ENCODE measurements at regions not wholly inside any gene's neighbourhood (a gene's known extent, or its start where the extent isn't known, plus 50 kb on each side); places are given as distances from the start of the nearest gene placed in this dataset.

DNA sequence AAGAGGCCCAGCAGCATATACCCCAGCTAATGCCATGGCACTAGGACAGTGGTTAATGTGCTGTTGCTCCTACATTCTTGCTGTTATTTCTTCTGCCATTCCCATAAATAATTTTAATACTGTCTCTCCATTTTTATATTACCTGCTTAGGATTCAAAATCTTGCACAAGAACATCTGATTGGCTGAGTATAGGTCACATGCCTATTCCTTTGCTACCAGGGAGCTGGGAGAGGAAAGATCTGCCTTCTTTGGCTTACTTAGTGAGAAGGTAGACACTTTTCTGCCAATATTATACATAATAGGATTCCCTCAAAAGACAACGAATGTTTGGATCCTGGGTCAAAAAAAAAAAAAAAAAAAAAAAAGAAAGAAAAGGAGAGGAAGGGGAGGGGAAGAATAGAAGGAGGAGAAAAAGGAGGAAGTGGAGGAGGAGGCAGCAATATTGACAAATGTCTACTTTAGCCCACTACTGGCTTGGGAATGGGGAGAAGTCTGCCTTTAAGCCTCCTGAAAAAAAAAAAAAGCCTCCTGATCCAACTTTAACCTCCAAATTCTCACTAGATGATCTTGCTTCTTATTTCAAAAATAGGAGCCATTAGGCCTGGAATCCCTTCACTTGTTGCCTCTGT lies 134.5 kb upstream of the HNRNPU start:
- intact Hi-C loops (cut with DNase I), result no loop called here
- DNase-seq (ENCODE audit: low spot score), result no peak

DNA sequence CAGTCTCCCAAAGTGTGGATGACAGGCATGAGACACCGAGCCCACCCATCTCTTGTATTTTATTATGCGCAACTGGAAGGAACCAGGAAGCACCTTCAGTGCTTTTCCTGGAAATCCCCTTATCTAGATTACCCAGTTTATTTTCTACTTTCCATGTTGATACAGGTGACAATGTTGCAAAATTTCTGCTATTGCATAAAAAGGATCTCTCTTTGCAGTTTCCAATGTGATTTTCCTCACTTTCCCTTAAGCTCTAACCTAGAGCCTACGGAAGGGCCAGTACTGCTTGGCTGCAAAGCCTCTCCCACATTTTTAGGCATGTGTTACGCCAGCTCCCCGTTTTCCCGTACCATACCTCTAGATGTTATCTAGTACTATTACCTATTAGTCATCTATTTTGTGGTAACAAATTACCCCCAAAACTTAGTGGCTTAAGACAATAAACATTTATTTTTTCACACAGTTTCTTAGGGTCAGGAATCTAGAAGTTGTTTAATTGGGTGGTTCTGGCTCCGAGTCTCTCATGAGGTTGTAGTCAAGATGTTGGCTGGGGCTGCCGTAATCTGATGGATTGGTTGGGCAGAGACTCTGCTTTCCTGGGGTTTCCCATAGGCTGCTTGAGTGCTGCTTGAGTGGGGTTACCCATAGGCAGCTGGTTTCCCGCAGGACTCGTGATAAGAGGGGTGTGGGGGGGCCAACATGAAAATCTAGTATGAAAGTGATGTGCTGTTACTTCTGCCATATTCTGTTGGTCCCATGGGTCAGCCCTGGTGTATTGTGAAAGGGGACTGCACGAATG lies 131.5 kb upstream of the HNRNPU start:
- DNase-seq (ENCODE audit: low spot score), result no peak
- intact Hi-C loops (cut with DNase I), result no loop called here

DNA sequence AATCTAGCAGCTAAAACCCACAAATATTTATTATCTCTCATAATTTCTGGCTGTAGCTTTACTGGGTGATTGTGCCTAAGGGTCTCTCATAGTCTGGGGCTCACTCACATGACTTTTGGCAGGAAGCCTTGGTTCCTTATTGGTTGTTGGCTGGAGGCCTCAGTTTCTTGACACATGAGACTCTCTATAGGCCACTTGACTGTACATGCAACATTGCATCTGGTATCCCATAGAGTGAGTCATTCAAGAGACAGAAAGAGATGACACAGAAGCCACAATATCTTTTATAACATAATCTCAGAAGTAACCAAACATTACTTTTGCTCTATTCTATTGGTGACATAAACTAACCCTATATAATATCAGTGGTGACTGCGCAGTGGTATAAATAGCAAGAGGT lies 128.5 kb upstream of the HNRNPU start:
- intact Hi-C loops (cut with DNase I), result no loop called here
- no peak for DNase-seq (ENCODE audit: low spot score)

DNA sequence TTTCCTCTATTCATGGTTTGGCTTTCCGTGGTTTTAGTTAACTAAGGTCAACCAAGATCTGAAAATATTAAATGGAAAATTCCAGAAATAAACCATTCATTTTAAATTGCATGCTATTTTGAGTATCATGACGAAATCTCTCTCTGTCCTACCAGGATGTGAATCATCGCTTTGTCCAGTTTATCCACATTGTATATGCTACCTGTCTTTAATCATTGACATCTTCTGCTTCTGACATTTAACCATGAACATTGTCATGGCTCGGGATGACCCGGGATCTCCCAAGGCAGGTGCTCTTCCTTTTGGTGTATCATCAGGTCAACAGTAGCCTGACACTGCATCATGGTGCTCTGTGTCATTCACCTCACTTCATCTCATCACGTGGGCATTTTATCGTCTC lies 125.5 kb upstream of the HNRNPU start:
- DNase-seq (ENCODE audit: low spot score), result no peak
- intact Hi-C loops (cut with DNase I), result no loop called here

DNA sequence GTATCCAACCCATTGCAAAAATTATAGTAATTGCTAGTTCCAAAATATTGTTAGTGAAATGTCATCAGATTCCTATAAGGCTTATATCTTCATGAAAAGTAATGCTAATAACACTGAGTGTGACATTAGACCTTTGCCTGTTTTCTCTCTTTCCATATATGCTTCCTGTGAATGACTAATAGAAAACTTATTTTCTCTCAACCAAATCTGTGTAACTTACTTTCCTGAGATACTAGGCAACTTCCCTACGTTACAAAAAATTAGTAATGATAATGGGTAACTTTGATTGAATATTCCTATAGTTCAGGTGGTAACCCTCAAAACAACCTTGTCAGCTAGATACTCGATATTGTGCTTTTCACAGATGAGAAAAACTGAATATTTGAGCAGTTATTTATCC lies 124.2 kb upstream of the HNRNPU start:
- intact Hi-C loops (cut with DNase I), result no loop called here
- DNase-seq (ENCODE audit: low spot score), result no peak

DNA sequence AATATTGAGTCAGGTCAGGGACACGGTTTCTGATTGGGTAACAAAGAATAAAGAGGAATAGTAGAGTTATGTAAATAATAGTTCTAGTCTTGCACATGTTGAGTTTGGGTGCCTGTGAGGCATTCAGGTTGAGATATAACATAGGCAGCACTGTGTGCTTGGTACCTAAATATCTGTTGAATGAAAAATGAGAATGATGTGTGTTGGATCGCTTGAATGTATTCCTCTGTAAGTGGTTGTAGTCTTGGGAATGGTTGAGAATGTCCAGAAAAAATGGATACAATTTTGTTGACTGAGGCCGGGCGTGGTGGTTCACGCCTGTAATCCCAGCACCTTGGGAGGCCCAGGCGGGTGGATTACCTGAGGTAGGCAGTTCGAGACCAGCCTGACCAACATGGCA lies 116.3 kb upstream of the HNRNPU start:
- intact Hi-C loops (cut with DNase I), result no loop called here
- no peak for DNase-seq (ENCODE audit: low spot score)

DNA sequence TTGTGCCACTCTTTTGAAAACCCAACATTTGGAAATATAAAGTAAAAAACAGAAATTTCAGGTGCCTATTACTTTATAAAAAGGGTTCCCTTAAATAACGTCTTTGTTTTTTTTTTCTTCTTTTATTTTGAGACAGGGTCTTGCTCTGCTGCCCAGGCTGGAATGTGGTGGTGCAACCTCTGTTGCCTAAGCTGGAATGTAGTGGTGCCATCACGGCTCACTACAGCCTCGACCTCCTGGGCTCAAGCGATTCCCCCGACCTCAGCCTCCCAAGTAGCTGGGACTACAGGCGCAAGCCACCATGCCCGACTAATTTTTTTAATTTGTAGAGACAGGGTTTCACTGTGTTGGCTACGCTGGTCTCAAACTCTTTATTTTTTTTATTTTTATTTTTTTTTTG lies 110.2 kb upstream of the HNRNPU start:
- DNase-seq (ENCODE audit: low spot score), result no peak

DNA sequence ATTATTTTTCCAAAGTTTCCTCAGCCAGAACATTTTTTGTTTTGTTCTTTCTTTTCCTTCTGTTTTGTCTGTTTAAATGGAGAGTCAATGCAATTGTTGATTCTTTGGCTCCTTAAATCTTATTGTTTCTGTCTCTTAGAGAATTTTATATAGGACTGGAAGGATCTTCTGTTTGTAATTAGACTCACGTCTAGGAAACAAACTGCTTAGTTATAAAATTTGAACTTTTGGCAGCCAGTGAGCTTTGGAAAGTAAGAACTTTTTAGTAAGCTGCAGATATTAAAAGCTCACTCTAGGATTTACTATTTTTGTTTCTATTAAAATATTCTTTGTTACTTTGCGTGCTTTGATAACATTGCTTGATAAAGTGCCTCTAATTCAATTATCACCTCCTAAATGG lies 109.8 kb upstream of the HNRNPU start:
- intact Hi-C loops (cut with DNase I), result loop anchor here (5.0 kb wide), 1 partner anchor 57 kb away; no protein-coding TSS in a partner anchor
- DNase-seq (ENCODE audit: low spot score), result no peak

More for the DNA sequence above, 110.2 kb upstream of the HNRNPU start:
- intact Hi-C loops (cut with DNase I), result loop anchor here (5.0 kb wide), 1 partner anchor 57 kb away; no protein-coding TSS in a partner anchor

DNA sequence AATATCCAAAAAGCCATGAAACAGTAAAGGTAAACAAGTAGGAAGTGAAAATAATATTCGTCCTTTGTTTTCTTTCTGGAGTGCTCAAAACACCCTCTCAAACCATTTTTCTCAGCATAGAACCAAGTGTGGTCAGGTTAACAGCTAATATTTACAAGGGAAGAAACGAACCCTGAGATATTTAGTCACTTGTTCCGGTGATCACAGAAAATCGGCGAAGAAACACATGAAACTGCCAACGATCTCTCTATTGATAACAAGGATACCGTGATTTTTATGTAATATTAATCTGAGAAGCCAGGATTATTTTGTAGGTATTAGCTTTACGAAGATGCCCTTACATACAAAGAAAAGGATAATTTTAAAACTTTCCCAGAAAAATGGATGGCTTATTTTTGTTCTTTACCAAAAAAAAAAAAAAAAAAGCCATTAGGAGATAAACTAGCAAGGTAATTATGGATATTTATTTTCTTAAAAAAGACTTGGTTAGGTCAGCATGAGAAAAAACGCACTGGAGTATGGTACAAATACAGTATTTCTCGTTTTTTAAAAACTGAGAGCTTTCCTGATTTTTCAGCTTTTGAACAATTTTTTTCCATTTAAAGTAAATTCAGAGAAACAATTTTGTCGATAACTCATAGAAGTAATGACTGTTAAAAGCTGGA lies 107.3 kb upstream of the HNRNPU start:
- no peak for DNase-seq (ENCODE audit: low spot score)
- intact Hi-C loops (cut with DNase I), result loop anchor here (2.0 to 5.0 kb wide), 2 partner anchors 54 to 319 kb away; partner anchors contain the start of gene DESI2

DNA sequence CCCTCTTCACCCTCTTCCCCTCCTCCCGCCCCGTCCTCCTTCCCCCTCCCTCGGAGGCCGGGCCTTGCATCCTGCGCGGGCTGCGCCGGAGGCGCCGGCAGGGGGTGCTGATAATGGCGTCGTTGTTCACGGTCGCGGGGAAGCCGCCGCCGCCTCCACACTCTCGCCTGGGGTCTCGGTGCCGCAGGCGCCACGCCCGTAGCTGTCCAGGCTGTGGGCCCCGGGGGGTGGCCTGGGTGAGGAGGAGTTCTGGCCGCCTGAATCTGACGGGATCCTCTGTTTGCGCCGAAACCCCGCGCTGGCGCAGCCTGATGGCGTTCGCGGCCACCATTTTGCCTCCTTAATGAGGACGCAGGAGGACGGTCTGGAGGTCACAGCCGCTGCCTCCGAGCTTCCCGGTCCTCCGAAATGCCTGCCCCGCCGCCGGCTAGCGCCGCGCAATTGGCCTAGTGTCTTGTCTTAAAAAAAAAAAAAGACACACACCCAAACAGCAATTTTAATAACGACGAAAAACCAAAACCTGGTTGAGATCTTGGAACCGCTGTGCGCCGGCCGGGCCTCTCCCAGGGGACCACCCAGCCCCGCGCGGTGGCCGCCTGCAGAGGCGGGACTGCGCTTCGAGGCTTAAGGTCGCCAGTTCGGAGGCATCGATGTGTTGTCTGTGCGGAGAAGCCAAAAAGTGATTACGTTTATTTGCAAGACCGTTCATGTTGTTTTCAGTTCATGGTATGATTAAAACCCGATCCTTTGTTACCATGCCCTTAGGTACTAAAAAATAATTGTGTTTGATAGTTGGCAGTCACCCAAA lies 106.6 kb upstream of the HNRNPU start:
- DNase-seq (ENCODE audit: low spot score), result peak; percentile 96
- intact Hi-C loops (cut with DNase I), result loop anchor here (1.0 to 5.0 kb wide), 4 partner anchors 54 to 318 kb away; partner anchors contain the start of genes COX20, DESI2 and HNRNPU

DNA sequence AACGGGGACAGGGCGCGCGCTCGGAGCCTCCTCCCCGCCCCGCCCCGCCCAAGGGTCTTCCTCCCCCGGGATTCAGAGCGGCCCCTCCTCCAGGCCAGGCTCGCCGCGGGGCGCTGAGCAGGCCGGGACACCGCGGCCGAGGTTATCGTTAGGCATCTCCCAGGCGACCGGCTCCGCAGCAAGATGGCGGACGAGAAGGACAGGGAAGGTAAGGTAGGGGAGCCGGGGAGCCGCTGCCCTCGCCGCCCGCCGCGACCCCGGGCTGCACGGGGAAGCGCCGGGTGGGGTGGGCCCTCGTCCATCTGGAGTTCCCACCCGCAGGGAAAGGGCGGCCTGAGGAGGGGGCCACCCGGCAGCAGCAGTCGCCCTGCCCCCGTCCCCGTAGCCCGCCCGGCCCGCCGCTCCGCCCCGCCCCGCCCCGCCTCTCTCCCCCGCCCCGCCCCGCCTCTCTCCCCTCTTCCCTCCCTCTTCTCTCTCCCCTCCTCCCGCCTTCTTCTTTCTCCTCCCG lies 105.9 kb upstream of the HNRNPU start:
- intact Hi-C loops (cut with DNase I), result loop anchor here (1.0 to 5.0 kb wide), 4 partner anchors 53 to 317 kb away; partner anchors contain the start of genes COX20, DESI2 and HNRNPU
- no peak for DNase-seq (ENCODE audit: low spot score)

DNA sequence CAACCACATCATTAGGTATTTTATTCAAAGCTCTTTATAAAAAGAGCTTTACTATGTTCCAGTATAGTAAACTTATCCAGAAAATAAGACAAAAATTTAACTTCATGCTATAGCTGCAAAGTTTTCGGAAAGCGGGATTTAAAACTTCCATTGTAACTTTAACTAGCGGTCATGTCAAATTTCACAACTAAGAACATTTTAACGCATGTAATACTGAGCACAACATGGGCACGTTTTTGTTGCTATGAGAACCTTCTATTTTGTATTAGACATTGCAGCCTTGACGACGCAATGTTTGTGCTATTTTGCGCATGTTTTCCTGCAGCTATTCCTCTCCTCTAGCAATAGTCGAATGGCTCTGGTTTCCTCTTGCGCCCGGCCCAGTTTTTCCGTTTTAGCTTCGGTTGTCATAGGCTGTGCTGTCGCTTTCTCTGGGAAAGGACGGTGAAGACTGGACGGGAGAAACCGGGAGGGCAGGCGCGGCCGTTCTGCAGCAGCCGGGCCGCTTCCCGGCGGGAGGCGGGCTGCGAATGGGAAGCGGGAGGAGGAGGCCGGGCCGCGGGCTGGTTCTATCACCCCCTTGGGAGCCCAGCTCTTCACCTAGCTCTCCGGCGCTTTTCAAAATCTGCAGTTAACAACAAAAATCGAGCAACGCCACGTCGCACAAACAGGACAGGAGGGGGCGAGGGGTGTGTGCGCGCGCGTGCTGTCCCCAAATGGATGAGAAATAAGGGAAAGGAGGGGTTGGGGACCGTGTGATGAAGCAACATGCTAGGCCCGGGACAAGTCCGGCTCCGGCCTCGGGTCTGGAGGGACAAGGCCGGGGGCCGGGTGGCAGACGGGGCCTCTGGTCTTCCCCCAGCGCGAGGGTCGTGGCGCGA lies 105.3 kb upstream of the HNRNPU start:
- intact Hi-C loops (cut with DNase I), result loop anchor here (1.0 to 5.0 kb wide), 5 partner anchors 52 to 317 kb away; partner anchors contain the start of genes COX20, DESI2 and HNRNPU

DNA sequence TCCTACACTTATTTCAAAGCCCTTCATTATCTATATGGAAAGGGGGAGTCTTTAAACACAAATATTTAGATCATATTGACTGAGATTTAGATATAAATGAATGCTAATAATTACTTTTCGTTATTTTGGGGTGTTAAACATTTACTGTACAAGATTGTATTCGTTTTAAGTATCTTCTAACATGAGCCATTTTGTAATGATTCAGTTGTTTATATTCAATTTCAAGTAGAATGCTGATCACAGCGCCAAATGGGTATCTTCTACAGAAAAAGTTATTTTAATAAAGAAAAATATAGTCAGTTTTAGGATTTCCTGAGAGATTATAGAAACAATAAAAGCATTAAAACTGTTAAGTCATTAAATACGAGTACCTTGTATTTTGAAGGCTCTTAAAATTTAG lies 104.5 kb upstream of the HNRNPU start:
- intact Hi-C loops (cut with DNase I), result loop anchor here (5.0 kb wide), 1 partner anchor 73 kb away; no protein-coding TSS in a partner anchor
- DNase-seq (ENCODE audit: low spot score), result no peak

More for the DNA sequence above, 105.3 kb upstream of the HNRNPU start:
- DNase-seq (ENCODE audit: low spot score), result peak; percentile 83

DNA sequence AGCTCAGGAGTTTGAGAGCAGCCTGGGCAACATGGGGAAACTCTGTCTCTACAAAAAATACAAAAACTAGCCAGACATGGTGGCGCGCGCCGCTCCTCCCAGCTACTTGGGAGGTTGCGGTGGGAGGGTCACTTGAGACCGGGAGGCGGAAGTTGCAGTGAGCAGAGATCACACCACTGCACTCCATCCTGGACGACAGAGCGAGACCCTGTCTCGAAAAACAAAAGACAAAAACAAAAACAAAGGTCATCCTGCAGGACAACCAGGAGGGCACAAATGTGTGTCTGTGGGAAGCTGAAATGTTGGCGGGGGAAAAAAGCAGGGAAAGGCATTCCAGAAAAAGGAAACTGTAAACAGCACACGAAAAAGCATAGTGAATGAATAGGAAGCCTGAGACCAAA lies 104.1 kb upstream of the HNRNPU start:
- no peak for DNase-seq (ENCODE audit: low spot score)
- intact Hi-C loops (cut with DNase I), result loop anchor here (5.0 kb wide), 1 partner anchor 74 kb away; no protein-coding TSS in a partner anchor

DNA sequence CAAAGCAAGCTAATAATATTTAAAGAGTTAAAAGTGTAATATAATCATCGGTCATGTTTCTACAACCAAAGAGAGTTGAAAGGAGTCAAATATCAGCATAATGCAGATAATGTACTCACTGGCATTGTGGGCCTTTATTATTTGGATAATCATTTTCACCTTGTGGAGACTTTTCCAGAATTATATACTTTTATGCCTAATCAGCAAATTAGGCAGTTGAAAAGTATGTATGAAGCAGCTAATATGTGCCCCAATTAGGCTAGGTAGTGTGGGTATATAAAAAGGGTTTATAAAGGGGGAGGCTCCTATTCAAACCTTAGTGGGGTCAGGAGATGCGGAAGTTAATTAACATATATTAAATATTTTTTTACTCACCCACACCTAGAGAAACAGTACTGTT lies 102.8 kb upstream of the HNRNPU start:
- DNase-seq (ENCODE audit: low spot score), result no peak
- intact Hi-C loops (cut with DNase I), result loop anchor here (5.0 kb wide), 1 partner anchor 75 kb away; no protein-coding TSS in a partner anchor

DNA sequence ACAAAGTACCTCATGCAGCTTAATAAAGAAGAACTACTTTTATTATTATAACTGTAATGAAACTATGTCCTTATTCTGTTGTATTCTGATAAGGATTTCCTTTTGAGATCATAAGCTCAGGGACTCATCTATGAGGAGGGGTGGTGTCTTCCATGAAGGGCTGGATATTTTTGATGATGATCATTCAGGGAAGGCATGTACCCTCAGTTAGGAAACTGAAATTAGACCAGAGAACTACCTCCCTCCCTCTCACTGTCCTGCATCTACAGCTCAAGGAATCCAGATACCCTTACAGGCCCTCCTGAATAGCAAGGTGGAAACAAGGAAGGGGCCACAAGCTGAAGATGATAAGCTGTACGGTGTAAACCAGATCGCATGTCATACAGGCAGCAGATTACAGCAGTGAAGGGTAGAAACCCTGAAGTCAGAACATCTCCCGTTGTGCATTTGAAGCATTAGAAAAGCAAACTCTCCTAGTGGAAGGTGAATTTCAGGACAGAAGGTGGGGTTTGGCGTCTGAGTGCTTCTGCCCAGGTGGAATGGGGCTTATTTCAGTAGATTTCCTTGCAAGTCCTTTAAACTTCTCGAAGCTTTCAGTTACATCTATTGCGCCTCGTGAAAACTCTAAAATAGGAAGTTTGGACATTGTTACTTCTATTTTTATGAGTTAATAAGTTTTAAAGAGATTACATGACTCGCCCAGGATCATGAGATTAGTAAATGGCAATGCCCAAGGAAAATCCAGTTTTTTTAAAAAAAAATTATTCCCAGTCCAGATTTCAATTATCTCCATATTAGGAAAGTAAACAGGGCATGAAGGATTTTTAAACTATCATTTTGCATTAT lies 101.1 kb upstream of the HNRNPU start:
- intact Hi-C loops (cut with DNase I), result loop anchor here (5.0 kb wide), 1 partner anchor 77 kb away; no protein-coding TSS in a partner anchor
- no peak for DNase-seq (ENCODE audit: low spot score)
